Panc1 (cell line): ENCODE measurements at regions not wholly inside any gene's neighbourhood (a gene's known extent, or its start where the extent isn't known, plus 50 kb on each side); places are given as distances from the start of the nearest gene placed in this dataset.

Experiments used
- ATAC-seq: fragments of 200-7000 bp; cut with Tn5 transposase; 2 replicates; pipeline ENCODE4 v1.9.1; 2020; ENCODE audit warnings: mild to moderate bottlenecking, moderate library complexity
- BruUV-seq: library from RNA; stranded (reverse); fragments of 400-500 nt; replicated peaks from 2 replicates; lab custom pipeline; 2021; lab: Mats Ljungman, UMichigan
- CTCF ChIA-PET: fragments of 300-600 bp; sonication (Branson Sonifier 250); formaldehyde crosslinking; loops from one replicate; lab custom pipeline; 2022; ENCODE audit warnings: antibody characterized with exemption; lab: Charles Lee
- POLR2A ChIA-PET: fragments of 300-600 bp; sonication (Branson Sonifier 250); formaldehyde crosslinking; loops from one replicate; lab custom pipeline; 2022; ENCODE audit warnings: antibody characterized with exemption; lab: Charles Lee
- DNase-seq: peaks from one replicate; pipeline ENCODE4 v3.0.0-alpha.2; 2010; ENCODE audit warnings: low read depth, low spot score
- H3K27ac ChIP-seq: 2 replicates; pipeline ENCODE4 v1.5.1; 2011; ENCODE audit warnings: mild to moderate bottlenecking, low read length, inconsistent platforms
- H3K27me3 ChIP-seq: fragments of 200-500 bp; sonication (Bioruptor generic); 2 replicates; pipeline ENCODE4 v1.6.0; 2014; ENCODE audit warnings: low read length, inconsistent platforms; ENCODE audit not compliant: control insufficient read depth, insufficient read depth
- H3K36me3 ChIP-seq: fragments of 200-500 bp; sonication (Bioruptor generic); 2 replicates; pipeline ENCODE4 v1.5.1; 2014; ENCODE audit warnings: inconsistent platforms, mild to moderate bottlenecking, low read length, moderate library complexity; ENCODE audit not compliant: control insufficient read depth, insufficient read depth
- H3K4me1 ChIP-seq: 2 replicates; pipeline ENCODE4 v1.5.1; 2011; ENCODE audit warnings: inconsistent platforms, mild to moderate bottlenecking, low read length, moderate library complexity; ENCODE audit not compliant: control insufficient read depth, insufficient read depth
- H3K4me3 ChIP-seq, 2 experiments: 2 replicates each; pipeline ENCODE4 v1.5.1; 2011 to 2012; ENCODE audit warnings: low read depth in 2 of 2, low read length in 2 of 2, mild to moderate bottlenecking in 2 of 2, inconsistent platforms in 1 of 2, moderate library complexity in 1 of 2
- H3K9me3 ChIP-seq: fragments of 200-500 bp; sonication (Bioruptor generic); 2 replicates; pipeline ENCODE4 v1.5.1; 2014; ENCODE audit warnings: low read depth, mild to moderate bottlenecking, inconsistent platforms, low read length, moderate library complexity; ENCODE audit not compliant: control insufficient read depth, insufficient read depth
- CTCF ChIP-seq: fragments of 450-650 bp; IDR thresholded peaks from 2 replicates; pipeline ENCODE4 v1.5.1; 2017; ENCODE audit warnings: mild to moderate bottlenecking
- POLR2AphosphoS5 ChIP-seq: IDR thresholded peaks from 2 replicates; pipeline ENCODE4 v1.6.1; 2012; ENCODE audit warnings: mild to moderate bottlenecking, low read depth, low read length, moderate library complexity
- REST ChIP-seq, 2 experiments: IDR thresholded peaks; 2 replicates each; pipeline ENCODE4 v1.6.1; 2011 to 2012; ENCODE audit warnings: low read depth in 2 of 2, control low read depth in 1 of 2, low read length in 1 of 2, mild to moderate bottlenecking in 1 of 2, moderate library complexity in 1 of 2; ENCODE audit not compliant: insufficient read depth in 1 of 2
- SIN3A ChIP-seq: IDR thresholded peaks from 2 replicates; pipeline ENCODE4 v1.6.1; 2012; ENCODE audit warnings: low read depth, mild to moderate bottlenecking, low read length, moderate library complexity, borderline replicate concordance; ENCODE audit not compliant: insufficient read depth
- TCF7L2 ChIP-seq: IDR thresholded peaks from 2 replicates; pipeline ENCODE4 v1.6.1; 2011; ENCODE audit warnings: mild to moderate bottlenecking, low read depth, low read length, inconsistent platforms
- in situ Hi-C: cut with HindIII; loops from 2 replicates; pipeline ENCODE4 v1.10.0; 2016; ENCODE audit warnings: low sequenced_read_pairs, low pct_unique_long_range_greater_than_20kb
- intact Hi-C: fragments of 100-400 bp; cut with micrococcal nuclease; formaldehyde crosslinking; loops from one replicate; pipeline ENCODE4 v1.10.0; 2022; ENCODE audit not compliant: unreplicated experiment

- H3K4me3 ChIP-seq, result no peak overlapping the region
- no peaks in the 10 kb centered on the region for H3K9me3 ChIP-seq
- CTCF ChIA-PET, result no interaction called here
- H3K27ac ChIP-seq, result no peak overlapping the region
- in situ Hi-C loops (no loop called here), intact Hi-C loops (no loop called here)
- no peak for ATAC-seq
- BruUV-seq, result no TSS peak
- DNase-seq, result no peak
- no peaks in the 10 kb centered on the region for H3K27me3 ChIP-seq
- POLR2A ChIA-PET, result no interaction called here
- H3K4me1 ChIP-seq, result no peaks in the 10 kb centered on the region
- TF ChIP-seq POLR2AphosphoS5 (no peak), REST (IDR thresholded peaks at IDR 0.05; ENCODE audit: insufficient read depth in 1 of 2, low read depth in 2 of 2, low read length in 1 of 2) (no peak), TCF7L2 (no peak), CTCF (no peak), SIN3A (no peak)
- H3K36me3 ChIP-seq, result no peaks in the 10 kb centered on the region
Observed at GRCh38 chr1:73516451-73516850, 681.5 kb downstream of the LRRIQ3 start.

GRCh38 chr1:73511038-73511437 lies 686.9 kb downstream of the LRRIQ3 start:
- Histone ChIP-seq H3K27me3 (no peaks in the 10 kb centered on the region), H3K27ac (no peak overlapping the region), H3K4me1 (no peaks in the 10 kb centered on the region), H3K4me3 (no peak overlapping the region), H3K9me3 (no peaks in the 10 kb centered on the region), H3K36me3 (no peaks in the 10 kb centered on the region)
- DNase-seq (no peak), ATAC-seq (no peak)
- ChIA-PET CTCF (no interaction called here), POLR2A (no interaction called here)
- intact Hi-C loops (no loop called here), in situ Hi-C loops (no loop called here)
- BruUV-seq, result no TSS peak
- TF ChIP-seq REST (IDR thresholded peaks at IDR 0.05; ENCODE audit: insufficient read depth in 1 of 2, low read depth in 2 of 2, low read length in 1 of 2), result no peak
- no peak for TF ChIP-seq CTCF
- no peak for TF ChIP-seq POLR2AphosphoS5
- no peak for TF ChIP-seq TCF7L2
- TF ChIP-seq SIN3A, result no peak
